Left colon (tissue), 2 donors: ENCODE measurements at regions not wholly inside any gene's neighbourhood (a gene's known extent, or its start where the extent isn't known, plus 50 kb on each side); places are given as distances from the start of the nearest gene placed in this dataset.
"Not testable (repeated sequence)": the region's sequence is repeated elsewhere in the genome, so short reads cannot be mapped to it uniquely, and the experiment has no call there.

Experiments used
- ATAC-seq: fragments of 200-7000 bp; cut with Tn5 transposase; one replicate; pipeline ENCODE4 v1.9.1; 2020; ENCODE audit warnings: mild to moderate bottlenecking, moderate library complexity
- DNase-seq, 2 donors: peaks; one replicate each; pipeline ENCODE4 v3.0.0-alpha.2; 2020
- intact Hi-C, 2 donors: fragments of 100-400 bp; cut with DNase I in 1 of 2; cut with micrococcal nuclease in 1 of 2; formaldehyde crosslinking; loops; one replicate each; pipeline versions ENCODE4 v1.11.2 to v1.14.0; 2022; cut with DNase I, micrococcal nuclease
- donor health status: DM: no; HTN: no; CAD: no.
- donor health status: DM: yes; HTN: yes; CAD: no.

DNA sequence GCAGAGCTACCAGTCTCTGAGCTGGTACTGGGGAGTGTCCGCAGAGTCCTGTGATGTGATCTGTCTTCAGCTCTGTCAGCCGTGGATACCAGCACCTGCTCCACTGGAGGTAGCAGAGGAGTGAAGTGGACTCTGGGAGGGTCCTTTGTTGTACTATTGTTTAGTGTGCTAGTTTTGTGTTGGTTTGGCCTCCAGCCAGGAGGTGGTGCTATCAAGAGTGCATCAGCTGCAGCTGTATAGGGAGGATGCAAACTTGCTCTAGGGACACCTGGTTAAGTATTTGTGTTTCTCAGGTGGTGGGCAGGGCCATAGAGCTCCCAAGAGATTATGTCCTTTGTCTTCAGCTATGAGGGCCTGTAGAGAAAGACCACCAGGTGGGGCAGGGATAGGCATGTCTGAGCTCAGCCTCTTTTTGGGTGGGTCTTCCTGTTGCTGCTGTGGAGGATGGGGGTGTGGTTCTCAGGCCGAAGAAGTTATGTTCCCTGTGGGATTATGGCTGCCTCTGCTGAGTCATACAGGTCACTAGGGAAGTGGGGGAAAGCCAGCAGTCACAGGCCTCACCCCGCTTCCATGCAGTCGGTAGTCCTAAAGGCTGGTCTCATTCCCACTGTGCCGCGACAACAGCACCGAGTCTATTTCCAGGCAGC is 443.2 kb upstream of the TBL1XR1 start:
- ATAC-seq (no peak), DNase-seq (no peak)
- intact Hi-C loops, result no loop called here

DNA sequence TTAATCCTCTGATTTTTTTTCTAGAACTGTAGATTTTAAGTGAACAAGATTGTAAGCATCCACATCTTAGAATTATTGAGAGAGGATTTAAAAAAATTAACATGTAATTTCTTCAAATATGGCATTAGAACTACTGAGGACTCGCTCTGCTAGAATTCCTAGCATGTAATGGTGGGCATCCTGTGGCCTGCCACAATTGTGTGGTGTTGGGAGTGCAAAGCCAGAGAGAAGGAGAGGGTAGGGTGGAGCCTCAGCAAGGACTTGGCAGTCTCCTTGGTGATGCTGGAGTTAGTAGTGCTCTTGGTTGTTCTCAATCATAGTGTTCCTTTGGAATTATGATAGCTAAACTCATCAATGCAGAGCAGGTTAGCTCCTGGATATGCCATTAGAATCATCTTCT is 443.9 kb upstream of the TBL1XR1 start:
- DNase-seq (no peak), ATAC-seq (no peak)
- intact Hi-C loops, result no loop called here

DNA sequence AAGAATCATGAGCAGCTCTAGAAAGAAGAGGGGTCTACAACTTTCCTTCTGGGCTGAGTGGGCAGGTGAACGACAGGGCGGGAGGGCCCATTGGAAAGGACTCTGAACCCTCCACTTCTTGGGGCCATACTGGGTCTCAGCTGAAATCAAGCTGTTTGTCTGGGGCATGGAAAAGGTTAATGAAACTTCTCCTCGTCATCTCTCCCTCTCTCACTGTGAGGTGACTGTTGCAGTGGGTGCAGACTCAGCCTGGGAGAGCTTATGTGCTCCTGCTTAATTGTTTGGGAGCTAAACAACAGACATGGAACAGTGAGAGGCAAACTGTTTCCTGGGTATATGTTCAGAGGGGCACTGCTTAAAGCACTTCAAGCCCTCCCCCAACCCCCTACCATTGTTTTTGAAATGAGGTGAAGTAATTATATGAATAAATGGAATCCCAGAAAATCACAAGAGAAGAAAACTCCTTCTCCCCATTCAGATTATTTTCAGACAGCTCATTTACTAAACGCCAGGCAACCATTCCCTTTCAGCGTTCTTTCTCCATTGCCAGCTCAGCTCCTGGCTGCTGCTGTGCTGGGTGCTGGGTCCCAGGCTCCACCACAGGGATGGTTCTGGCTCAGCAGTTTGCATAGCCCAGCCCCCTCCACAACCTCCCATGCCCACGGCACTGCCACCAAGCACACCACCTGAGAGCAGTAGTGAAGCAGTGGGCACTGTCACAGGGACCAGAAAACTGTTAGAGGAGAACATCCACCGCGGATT is 444.9 kb upstream of the TBL1XR1 start:
- intact Hi-C loops, result no loop called here
- ATAC-seq (no peak), DNase-seq (no peak)

DNA sequence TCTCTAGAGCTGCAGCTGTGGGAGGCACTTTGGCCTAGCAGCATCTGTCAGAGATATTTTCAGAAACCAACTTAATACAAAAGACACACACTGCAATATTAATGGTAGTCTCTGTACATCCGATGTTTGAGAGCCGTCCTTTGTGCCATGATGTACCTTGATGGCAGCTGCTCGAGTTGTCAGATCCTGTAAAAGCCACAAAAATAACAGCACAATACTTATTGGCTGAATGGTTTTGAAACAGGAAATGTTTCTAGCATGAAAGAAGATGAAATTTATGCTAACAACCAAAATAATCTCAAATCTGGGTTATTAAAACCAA is 445.5 kb upstream of the TBL1XR1 start:
- DNase-seq (no peak), ATAC-seq (no peak)
- intact Hi-C loops, result no loop called here

DNA sequence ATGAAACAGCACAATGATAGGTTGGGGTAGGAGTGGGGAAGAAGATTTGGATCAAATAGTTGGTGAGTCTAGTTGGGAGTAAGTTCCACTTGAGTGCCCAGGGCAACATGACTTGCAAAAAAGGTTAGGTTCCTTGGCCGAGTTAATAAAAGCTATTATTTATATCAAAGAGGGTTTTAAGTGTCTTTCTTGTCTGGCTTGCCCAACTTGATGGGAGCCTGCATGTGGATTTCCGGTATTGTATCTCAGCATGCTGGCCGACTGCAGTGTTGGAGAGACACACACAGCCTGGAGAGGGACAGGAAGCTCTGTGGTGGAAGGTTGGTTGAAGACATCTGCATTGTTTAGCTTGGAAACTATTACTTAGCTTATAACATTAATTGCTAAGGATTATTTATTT is 449.5 kb upstream of the TBL1XR1 start:
- intact Hi-C loops, result no loop called here
- DNase-seq (no peak), ATAC-seq (no peak)

DNA sequence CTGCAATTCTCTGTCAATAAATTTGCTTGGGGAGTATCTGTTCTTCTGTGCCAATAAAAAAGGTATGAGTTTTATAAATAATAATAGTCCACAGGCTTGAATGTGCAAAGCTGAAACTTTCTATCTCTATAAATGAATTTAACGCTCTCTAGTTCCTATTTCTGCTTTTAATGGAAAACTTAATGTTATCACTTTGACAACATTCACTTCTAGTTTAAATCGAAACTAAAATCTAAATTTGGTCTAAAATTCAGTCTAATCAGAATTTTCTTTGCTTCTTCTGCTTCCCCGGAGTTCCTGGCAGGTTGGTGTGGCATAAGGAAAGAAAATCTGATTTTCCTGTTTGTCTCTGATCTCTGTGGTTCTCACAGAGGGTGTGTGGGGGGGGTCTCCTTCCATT is 450.1 kb upstream of the TBL1XR1 start:
- ATAC-seq (no peak), DNase-seq (no peak)
- intact Hi-C loops, result no loop called here

DNA sequence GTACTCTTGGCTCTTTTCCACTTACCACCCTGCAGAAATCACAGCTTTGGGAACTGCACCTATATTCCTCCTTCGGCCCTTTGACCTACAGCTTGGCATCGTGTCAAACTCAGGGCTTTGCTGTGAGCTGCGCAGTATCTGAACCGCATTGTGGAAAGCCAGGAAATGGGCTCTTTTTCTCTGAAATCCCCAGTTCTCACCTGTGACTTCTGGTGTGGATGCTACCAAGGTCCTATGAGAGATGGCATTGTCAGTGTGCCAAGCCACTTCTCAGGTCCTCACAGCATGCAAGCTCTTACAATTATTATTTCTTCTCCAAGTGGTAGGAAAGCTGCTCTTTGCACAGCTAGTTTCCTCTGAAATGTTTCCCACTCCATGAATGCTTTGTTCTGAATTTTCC is 450.6 kb upstream of the TBL1XR1 start:
- ATAC-seq (peak; percentile 27), DNase-seq (no peak)
- intact Hi-C loops, result no loop called here

DNA sequence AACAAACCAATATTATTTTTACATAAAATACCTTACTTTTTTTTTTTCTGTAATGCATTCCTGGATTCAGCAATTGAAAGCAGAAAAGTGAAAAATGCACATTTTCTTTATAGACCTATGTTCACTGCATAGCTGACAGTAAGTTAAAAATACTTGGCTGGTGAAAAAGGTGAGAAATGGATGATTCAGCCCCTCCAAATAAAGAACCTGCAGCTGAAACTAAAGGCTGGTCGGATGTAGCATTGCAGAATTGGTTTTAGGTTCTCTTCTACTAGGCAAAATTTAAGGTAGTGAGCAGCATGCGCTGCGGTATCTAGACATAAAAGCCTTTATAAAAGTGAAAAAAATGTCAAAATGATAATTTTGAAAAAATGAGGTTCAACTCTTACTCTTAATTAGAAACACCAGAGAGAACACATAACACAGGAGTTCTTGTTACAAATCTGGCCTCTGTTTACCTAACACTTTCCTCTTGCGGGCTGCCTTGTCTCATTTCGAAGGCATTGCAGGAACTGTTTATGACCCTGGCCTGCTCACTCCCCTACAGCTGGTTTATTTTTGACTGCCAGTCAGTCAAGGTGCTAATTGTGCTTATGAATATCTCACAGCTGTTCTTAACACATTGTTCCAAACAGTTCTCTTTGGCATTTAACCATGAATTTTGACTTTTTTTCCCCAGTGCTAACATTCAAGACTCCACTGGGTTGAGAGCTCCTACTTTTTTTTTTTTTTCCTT is 455.4 kb upstream of the TBL1XR1 start:
- intact Hi-C loops, result no loop called here
- ATAC-seq (no peak), DNase-seq (no peak)

DNA sequence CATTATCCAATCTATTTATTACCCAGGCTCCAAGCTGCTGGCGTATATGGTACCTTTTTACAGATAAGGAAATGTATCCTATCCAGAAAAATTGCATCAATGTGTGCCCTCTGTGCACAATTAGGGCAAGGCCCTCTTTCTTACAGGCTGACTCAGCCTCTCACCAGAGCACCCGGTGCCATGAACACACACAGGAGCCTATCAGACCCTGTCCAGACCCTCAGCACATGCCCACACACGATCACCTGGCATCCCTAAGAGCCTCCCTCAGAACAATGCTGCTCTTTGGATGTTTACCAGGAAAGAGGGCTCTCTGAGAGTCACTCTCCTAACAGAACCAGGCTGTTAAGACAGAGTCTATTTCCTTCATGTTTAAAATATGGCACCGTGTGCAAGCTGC is 460.0 kb upstream of the TBL1XR1 start:
- intact Hi-C loops, result no loop called here
- DNase-seq (no peak), ATAC-seq (no peak)

DNA sequence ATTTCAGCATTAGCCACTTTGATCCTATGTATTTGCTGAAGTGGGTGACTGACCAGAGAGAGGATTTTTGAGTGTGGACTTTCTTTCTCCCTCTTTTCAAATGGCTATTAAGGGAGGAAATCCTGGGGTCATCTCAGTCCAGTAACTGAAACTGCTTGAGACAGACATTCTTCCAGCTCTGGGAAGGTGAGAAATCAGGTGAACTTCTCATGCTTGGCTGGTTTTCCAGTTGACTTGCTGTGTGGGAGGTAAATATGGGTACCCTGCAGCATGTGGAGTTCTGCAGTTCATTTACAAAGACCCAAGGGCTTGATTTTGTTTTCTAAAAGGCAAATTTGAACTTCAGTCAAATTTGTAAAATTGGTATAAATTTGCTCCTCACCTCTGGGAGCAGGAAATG is 461.1 kb upstream of the TBL1XR1 start:
- intact Hi-C loops, result no loop called here
- no peak for ATAC-seq
- DNase-seq, result no peak

DNA sequence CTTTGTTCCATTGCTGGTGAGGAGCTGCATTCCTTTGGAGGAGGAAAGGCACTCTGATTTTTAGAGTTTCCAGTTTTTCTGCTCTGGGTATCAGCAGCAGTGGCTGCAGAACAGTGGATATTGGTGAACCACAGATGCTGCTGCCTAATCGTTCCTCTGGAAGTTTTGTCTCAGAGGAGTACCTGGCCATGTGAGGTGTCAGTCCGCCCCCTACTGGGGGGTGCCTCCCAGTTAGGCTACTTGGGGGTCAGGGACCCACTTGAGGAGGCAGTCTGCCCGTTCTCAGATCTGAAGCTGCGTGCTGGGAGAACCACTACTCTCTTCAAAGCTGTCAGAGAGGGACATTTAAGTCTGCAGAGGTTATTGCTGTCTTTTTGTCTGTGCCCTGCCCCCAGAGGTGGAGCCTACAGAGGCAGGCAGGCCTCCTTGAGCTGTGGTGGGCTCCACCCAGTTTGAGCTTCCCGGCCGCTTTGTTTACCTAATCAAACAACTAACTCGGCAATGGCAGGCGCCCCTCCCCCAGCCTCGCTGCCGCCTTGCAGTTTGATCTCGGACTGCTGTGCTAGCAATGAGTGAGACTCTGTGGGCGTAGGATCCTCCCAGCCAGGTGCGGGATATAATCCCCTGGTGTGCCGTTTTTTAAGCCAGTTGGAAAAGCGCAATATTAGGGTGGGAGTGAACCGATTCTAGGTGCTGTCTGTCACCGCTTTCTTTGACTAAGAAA is 467.3 kb upstream of the TBL1XR1 start:
- ATAC-seq, DNase-seq, intact Hi-C loops: not testable (repeated sequence)

DNA sequence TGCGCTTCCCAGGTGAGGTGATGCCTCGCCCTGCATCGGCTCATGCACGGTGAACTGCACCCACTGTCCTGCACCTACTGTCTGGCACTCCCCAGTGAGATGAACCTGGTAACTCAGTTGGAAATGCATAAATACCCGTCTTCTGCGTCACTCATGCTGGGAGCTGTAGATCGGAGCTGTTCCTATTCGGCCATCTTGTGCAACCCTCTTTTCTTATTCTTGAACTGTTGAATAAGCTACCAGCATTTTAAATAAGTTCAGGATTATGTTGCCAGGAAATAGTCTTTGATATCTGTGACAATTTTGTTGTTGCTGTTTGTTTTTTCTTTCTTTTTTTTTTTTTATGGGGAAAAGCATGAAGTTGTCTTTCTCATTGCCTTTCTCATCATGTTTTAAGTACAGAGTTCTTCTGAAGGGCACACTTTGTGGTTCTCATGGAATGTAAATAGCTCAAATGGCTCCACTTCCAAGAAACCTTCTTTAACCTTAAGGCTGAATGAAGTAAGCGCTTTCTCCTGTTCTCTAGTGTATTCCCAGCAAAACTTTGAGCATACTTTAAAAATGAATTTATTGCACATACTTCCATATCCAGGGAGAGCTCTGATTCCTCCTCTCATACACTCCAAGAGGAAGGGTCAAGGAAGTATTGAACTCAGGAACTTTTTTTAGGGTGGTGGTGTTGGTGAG is 468.0 kb upstream of the TBL1XR1 start:
- ATAC-seq (no peak), DNase-seq (no peak)
- intact Hi-C loops, result no loop called here

DNA sequence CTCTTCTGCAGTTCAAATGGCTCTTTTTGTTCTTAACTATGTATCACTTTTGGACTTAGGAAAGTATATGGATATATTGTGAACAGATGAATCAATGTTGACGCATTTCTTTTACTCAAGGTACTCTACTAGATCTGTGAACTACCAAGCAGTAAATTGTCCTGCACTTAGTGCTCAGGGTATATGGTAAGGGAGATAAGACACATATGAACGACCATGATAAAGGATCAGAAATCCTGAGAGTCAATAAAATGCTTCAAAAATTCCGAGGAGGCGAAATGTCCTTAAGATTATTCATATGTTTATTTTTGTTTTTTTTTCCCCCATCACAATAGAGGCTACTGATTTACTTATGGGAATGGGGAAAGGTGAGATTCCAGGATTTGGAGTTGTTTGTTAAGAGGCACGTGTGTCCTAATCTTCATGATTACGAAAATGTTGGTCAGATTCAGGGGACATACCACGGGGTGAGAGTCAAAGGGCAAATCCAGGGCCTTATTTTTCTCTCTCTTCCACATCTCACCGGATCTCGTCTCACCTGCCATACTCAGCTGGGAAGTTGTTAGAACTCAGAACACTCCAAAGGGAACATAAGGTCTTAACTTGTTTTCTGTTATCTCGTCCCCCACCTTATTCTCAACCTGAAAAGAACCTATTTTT is 475.1 kb upstream of the TBL1XR1 start:
- intact Hi-C loops, result no loop called here
- DNase-seq (no peak), ATAC-seq (no peak)

DNA sequence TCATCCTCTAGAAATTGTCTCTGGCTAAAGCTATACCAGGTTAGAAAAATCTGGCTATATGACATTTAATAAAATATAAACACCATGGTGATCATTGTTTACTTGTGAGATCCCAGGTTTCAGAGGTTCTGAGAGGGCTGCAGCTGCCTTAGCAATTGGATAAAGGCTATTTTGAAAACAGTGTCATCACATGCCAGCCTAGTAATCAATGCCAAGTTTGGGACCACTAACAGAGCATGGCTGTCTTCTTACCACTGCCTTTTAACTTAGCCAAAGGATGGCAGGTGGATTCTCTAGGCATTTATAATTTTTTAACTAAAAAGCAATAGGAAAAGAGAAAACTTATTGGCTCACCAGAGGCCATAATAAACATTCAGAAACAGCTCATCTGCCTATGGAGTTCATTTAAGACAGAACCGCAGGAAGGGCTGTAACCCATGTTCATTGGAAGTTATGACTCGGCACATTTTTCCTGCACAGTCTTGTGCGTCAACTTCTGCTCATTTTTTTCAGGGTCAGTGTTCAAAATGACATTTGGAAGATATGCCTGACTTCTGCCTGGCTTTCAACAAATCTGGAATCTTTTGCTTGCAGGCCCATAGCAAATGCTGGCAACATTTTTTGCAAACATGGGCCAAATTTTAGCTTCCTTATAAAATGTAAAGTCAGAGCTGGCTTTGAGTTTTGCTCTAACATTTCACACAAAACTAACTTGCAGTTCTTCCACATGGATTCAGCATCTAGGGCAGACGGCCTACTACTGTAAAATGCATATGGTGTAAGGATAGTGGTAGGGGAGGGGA is 476.0 kb upstream of the TBL1XR1 start:
- intact Hi-C loops, result no loop called here
- ATAC-seq (no peak), DNase-seq (no peak)

DNA sequence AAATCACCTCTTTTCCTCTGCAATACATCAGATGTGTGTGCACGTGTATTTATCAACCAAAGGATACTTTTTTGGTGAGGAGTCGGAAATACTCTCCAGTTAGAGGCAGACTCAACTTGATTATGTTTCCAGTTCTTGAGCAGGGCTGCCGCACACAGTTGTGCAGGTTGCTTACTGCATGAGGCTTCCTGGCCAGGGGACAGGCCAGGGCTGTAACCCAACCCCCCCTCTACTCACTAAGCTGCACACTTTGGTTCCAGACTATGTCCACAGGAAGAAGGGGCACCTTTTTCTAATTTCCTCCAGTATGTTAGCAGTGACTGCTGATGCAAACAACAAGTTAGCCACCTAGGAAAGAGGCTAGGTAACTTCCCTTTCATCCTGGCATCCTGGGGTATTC is 476.9 kb upstream of the TBL1XR1 start:
- DNase-seq (no peak), ATAC-seq (no peak)
- intact Hi-C loops, result no loop called here

DNA sequence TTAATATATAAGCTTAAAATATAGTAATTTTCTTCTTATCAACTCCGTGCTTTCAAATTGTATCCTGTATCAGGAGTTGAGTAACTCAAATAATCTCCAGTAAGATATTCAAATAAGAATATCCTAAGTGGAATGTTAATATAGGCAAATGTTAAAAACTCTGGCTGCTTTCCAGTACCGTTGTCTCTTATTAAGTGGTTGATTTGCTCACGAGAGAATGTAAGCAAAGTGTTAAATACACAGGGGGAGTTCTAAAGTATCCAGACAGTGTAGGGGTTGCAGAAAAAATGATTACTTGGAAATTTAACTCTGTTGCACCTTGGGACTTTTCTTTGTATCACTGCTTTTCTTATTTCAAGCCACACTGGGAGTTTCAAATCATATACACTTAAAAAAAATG is 478.9 kb upstream of the TBL1XR1 start:
- ATAC-seq, result no peak
- DNase-seq, result no peak
- intact Hi-C loops, result no loop called here

DNA sequence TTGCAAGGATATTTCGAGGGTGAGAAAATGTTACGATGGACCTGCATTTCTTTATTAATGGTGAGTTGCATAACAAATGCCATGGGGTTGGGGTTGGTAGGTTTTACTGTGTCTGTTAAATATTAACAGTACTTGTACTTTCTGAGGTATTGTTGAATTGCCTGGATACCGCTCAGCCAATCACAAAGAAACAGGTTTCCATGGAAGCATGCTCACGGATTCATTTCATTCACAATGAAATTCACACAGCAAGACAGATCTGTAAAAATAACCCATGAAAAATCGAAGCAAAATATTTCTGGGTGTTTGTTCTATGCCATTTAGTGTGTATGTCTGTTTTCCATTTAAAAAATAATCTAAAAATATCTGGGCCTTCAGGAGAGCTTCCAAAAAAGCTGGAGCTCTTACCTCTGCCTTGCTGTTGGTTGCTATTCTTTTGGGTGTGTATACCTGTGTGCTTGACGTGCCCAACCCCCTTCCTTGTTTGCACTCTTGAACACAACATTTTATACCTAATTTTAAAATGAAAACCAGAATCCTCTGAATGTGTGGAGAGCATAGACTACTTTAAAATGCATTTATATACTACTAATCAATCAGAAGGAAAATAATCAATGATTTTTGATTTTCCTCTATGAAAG is 479.8 kb upstream of the TBL1XR1 start:
- ATAC-seq (peak; percentile 95), DNase-seq (no peak)
- intact Hi-C loops, result no loop called here
